ENCODE measurements at regions not wholly inside any gene's neighbourhood (a gene's known extent, or its start where the extent isn't known, plus 50 kb on each side); places are given as distances from the start of the nearest gene placed in this dataset.

DNA sequence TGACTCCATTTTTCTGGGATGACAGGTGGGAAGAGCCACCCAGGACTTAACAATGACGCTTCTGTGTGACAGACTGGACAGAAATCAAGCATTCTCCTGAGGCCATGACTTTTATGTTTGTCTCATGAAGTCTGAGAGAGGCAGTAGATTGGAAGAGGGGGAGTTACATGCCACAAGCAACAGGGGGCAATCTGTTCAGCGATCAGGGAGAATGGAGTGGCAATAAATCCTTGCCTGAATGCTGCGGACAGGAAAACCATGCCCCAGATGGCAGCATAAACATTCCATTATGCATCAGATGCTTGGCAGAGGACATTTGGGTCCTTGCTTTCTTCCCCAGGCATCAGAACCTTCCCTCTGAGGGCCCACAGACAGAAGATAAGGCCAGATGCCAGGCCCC lies 312.4 kb upstream of the DIPK2B start:
- Histone ChIP-seq H3K4me1 (replicated peaks in 1 of 2; ENCODE audit: control insufficient read depth in 2 of 2, insufficient read depth in 2 of 2, low read length in 2 of 2) (no peaks in the 10 kb centered on the region), H3K4me3 (no peak overlapping the region), H3K27me3 (ENCODE audit: control insufficient read depth in 2 of 2, insufficient read depth in 2 of 2, low read length in 2 of 2) (no peaks in the 10 kb centered on the region), H3K27ac (ENCODE audit: extremely low read depth, low read depth, low read length) (no peak overlapping the region), H3K4me2 (ENCODE audit: insufficient read depth, low read length) (no peak overlapping the region), H4K20me1 (replicated peaks; ENCODE audit: control insufficient read depth, insufficient read depth, low read length) (no peaks in the 10 kb centered on the region), H3K9ac (ENCODE audit: insufficient read depth in 1 of 2, low read depth in 2 of 2, low read length in 2 of 2) (no peak overlapping the region), H2AFZ (ENCODE audit: low read depth, low read length) (no peak overlapping the region), H3K9me3 (replicated peaks; ENCODE audit: control insufficient read depth, insufficient read depth, low read depth, low read length) (no peaks in the 10 kb centered on the region), H3K36me3 (ENCODE audit: control insufficient read depth, insufficient read depth, low read length) (no peaks in the 10 kb centered on the region), H3K9me1 (ENCODE audit: control insufficient read depth, insufficient read depth, low read length) (no peaks in the 10 kb centered on the region), H3K79me2 (ENCODE audit: control insufficient read depth, insufficient read depth, low read length) (no peaks in the 10 kb centered on the region)
- ChIA-PET CTCF (ENCODE audit: low intra/inter-chr PET ratio) (no interaction called here), POLR2A (no interaction called here)
- no peak for FAIRE-seq
- no peak for ATAC-seq
- in situ Hi-C loops (cut with MboI) (no loop called here), intact Hi-C loops (cut with micrococcal nuclease) (loop anchor here (10.0 kb wide), 1 partner anchor 892 kb away; no protein-coding TSS in a partner anchor)
- no TSS peak for BruUV-seq (replicated peaks)
- TF ChIP-seq PRDM10 (IDR thresholded peaks at IDR 0.05; ENCODE audit: partially characterized antibody) (no peak), OTX1 (CRISPR knock-in tag; IDR thresholded peaks at IDR 0.05) (no peak), ZKSCAN8 (CRISPR knock-in tag; IDR thresholded peaks at IDR 0.05) (no peak), ZSCAN32 (CRISPR knock-in tag; IDR thresholded peaks at IDR 0.05) (no peak), DACH1 (IDR thresholded peaks at IDR 0.05; ENCODE audit: partially characterized antibody) (no peak), ZNF133 (CRISPR knock-in tag; IDR thresholded peaks at IDR 0.05) (no peak), NFIX (CRISPR knock-in tag; IDR thresholded peaks at IDR 0.05; ENCODE audit: low read depth) (no peak), TRIM24 (IDR thresholded peaks at IDR 0.05) (no peak), SMARCB1 (IDR thresholded peaks at IDR 0.05; ENCODE audit: insufficient read length, low read depth) (no peak), POLR2A (conservative IDR thresholded peaks at IDR 0.05) (no peak)
- TF ChIP-seq, protein P1, sequence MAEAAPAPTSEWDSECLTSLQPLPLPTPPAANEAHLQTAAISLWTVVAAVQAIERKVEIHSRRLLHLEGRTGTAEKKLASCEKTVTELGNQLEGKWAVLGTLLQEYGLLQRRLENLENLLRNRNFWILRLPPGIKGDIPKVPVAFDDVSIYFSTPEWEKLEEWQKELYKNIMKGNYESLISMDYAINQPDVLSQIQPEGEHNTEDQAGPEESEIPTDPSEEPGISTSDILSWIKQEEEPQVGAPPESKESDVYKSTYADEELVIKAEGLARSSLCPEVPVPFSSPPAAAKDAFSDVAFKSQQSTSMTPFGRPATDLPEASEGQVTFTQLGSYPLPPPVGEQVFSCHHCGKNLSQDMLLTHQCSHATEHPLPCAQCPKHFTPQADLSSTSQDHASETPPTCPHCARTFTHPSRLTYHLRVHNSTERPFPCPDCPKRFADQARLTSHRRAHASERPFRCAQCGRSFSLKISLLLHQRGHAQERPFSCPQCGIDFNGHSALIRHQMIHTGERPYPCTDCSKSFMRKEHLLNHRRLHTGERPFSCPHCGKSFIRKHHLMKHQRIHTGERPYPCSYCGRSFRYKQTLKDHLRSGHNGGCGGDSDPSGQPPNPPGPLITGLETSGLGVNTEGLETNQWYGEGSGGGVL (CRISPR knock-in tag; IDR thresholded peaks at IDR 0.05) = no peak
- WGBS (ENCODE audit: insufficient coverage, low coverage, missing lambda C conversion rate) = 3% methylated on average over 3 of the region's 3 CpGs
- DNase-seq (ENCODE audit: extremely low read depth in 1 of 4, low spot score in 3 of 4) = no peak
